GM23338 (cell line): ENCODE measurements at regions not wholly inside any gene's neighbourhood (a gene's known extent, or its start where the extent isn't known, plus 50 kb on each side); places are given as distances from the start of the nearest gene placed in this dataset.

Source experiments
- ATAC-seq: fragments of 200-7000 bp; cut with Tn5 transposase; 3 replicates; pipeline ENCODE4 v1.9.1; 2020
- DNase-seq: peaks from one replicate; pipeline ENCODE4 v3.0.0-alpha.2; 2015; ENCODE audit warnings: low spot score
- H2AFZ ChIP-seq: fragments of 200-600 bp; sonication (generic); 2 replicates; pipeline ENCODE4 v1.8.0; 2016; ENCODE audit warnings: antibody characterized with exemption, mild to moderate bottlenecking, moderate library complexity
- H3F3A ChIP-seq: fragments of 200-600 bp; sonication (generic); replicated peaks from 2 replicates; pipeline ENCODE4 v1.8.0; 2017; ENCODE audit warnings: antibody characterized with exemption, mixed run types, low read depth
- H3K27ac ChIP-seq: fragments of 200-600 bp; sonication (generic); 2 replicates; pipeline ENCODE4 v1.6.1; 2016; ENCODE audit warnings: low read depth
- H3K27me3 ChIP-seq: fragments of 200-600 bp; sonication (generic); 2 replicates; pipeline ENCODE4 v1.8.0; 2016; ENCODE audit warnings: mild to moderate bottlenecking, mixed run types, moderate library complexity; ENCODE audit not compliant: insufficient read depth
- H3K36me3 ChIP-seq: fragments of 200-600 bp; sonication (generic); 2 replicates; pipeline ENCODE4 v1.8.0; 2016; ENCODE audit warnings: mild to moderate bottlenecking; ENCODE audit not compliant: insufficient read depth
- H3K4me1 ChIP-seq: fragments of 200-600 bp; sonication (generic); 2 replicates; pipeline ENCODE4 v1.8.0; 2016; ENCODE audit warnings: mild to moderate bottlenecking, moderate library complexity; ENCODE audit not compliant: insufficient read depth
- H3K4me2 ChIP-seq: fragments of 200-600 bp; sonication (generic); 2 replicates; pipeline ENCODE4 v1.7.1; 2017; ENCODE audit warnings: mixed run types
- H3K4me3 ChIP-seq: fragments of 200-600 bp; sonication (generic); 2 replicates; pipeline ENCODE4 v1.6.1; 2016; ENCODE audit warnings: mixed run types
- H3K79me2 ChIP-seq: fragments of 200-600 bp; sonication (generic); replicated peaks from 2 replicates; pipeline ENCODE4 v1.8.0; 2017; ENCODE audit warnings: mild to moderate bottlenecking; ENCODE audit not compliant: insufficient read depth
- H3K9me2 ChIP-seq: fragments of 200-600 bp; sonication (generic); 2 replicates; pipeline ENCODE4 v1.8.0; 2017; ENCODE audit not compliant: insufficient read depth
- H4K20me1 ChIP-seq: fragments of 200-600 bp; sonication (generic); replicated peaks from 2 replicates; pipeline ENCODE4 v1.8.0; 2017; ENCODE audit warnings: mild to moderate bottlenecking; ENCODE audit not compliant: insufficient read depth
- H3K27ac Mint-ChIP-seq: 2 replicates; pipeline ENCODE4 v1.8.0; 2020; ENCODE audit warnings: inconsistent platforms, mild to moderate bottlenecking, moderate library complexity, mixed read lengths
- H3K27me3 Mint-ChIP-seq: 3 replicates; pipeline ENCODE4 v1.8.0; 2022; ENCODE audit warnings: low read depth, mild to moderate bottlenecking, moderate library complexity, mixed read lengths, inconsistent platforms; ENCODE audit not compliant: insufficient read depth, poor library complexity
- H3K36me3 Mint-ChIP-seq: 3 replicates; pipeline ENCODE4 v1.8.0; 2021; ENCODE audit warnings: low read depth, mild to moderate bottlenecking, inconsistent platforms, moderate library complexity, mixed read lengths
- H3K4me1 Mint-ChIP-seq: 3 replicates; pipeline ENCODE4 v1.8.0; 2020; ENCODE audit warnings: mild to moderate bottlenecking, inconsistent platforms, mixed read lengths
- H3K4me3 Mint-ChIP-seq: 3 replicates; pipeline ENCODE4 v1.8.0; 2021; ENCODE audit warnings: moderate library complexity, mild to moderate bottlenecking, inconsistent platforms, mixed read lengths
- H3K9me3 Mint-ChIP-seq: 3 replicates; pipeline ENCODE4 v1.8.0; 2020; ENCODE audit warnings: moderate library complexity, mild to moderate bottlenecking, inconsistent platforms, mixed read lengths
- CREB1 ChIP-seq: fragments of 250-450 bp; sonication (Bioruptor Pico); IDR thresholded peaks from 2 replicates; pipeline ENCODE4 v1.5.0; 2020; ENCODE audit warnings: low read depth, mild to moderate bottlenecking, moderate library complexity
- EZH2 ChIP-seq: fragments of 200-600 bp; sonication (generic); IDR thresholded peaks from one replicate; pipeline ENCODE4 v1.8.0; 2017; ENCODE audit warnings: antibody characterized with exemption, mild to moderate bottlenecking, low read depth; ENCODE audit not compliant: unreplicated experiment
- EZH2phosphoT487 ChIP-seq: fragments of 200-600 bp; sonication (generic); IDR thresholded peaks from one replicate; pipeline ENCODE4 v1.8.1; 2018; ENCODE audit warnings: antibody characterized with exemption; ENCODE audit not compliant: unreplicated experiment
- JUNB ChIP-seq: IDR thresholded peaks from one replicate; pipeline ENCODE4 v1.6.1; 2016; ENCODE audit warnings: antibody characterized with exemption; ENCODE audit not compliant: unreplicated experiment
- NANOG ChIP-seq: IDR thresholded peaks from 2 replicates; pipeline ENCODE4 v1.6.1; 2016; ENCODE audit warnings: antibody characterized with exemption, borderline replicate concordance
- POLR2AphosphoS5 ChIP-seq: IDR thresholded peaks from 2 replicates; pipeline ENCODE4 v1.6.1; 2016; ENCODE audit warnings: antibody characterized with exemption, low read depth
- STAT1 ChIP-seq: IDR thresholded peaks from one replicate; pipeline ENCODE4 v1.6.1; 2016; ENCODE audit warnings: antibody characterized with exemption; ENCODE audit not compliant: unreplicated experiment
- ZNF331 ChIP-seq: fragments of 250-450 bp; sonication (Bioruptor Pico); IDR thresholded peaks from 2 replicates; pipeline ENCODE4 v1.5.0; 2020; ENCODE audit warnings: low read depth, mild to moderate bottlenecking, moderate library complexity
- TF ChIP-seq, protein P1 (sequence below), 2 experiments: fragments of 200-600 bp in 1 of 2; sonication (generic) in 1 of 2; conservative IDR thresholded peaks; 2 replicates each; pipeline versions ENCODE4 v1.5.1 to v1.6.1; 2016 to 2017; ENCODE audit warnings: antibody characterized with exemption in 2 of 2, low read depth in 2 of 2, mild to moderate bottlenecking in 2 of 2, moderate library complexity in 1 of 2
- TF ChIP-seq, protein P2 (sequence below): IDR thresholded peaks from one replicate; pipeline ENCODE4 v1.6.1; 2018; ENCODE audit warnings: antibody characterized with exemption; ENCODE audit not compliant: unreplicated experiment
- TF ChIP-seq, protein P3 (sequence below): fragments of 250-450 bp; sonication (Bioruptor Pico); IDR thresholded peaks from 2 replicates; pipeline ENCODE4 v1.5.0; 2020; ENCODE audit warnings: mild to moderate bottlenecking, moderate library complexity
- TF ChIP-seq, protein P4 (sequence below): IDR thresholded peaks from 2 replicates; pipeline ENCODE4 v1.6.1; 2016; ENCODE audit warnings: antibody characterized with exemption

DNA sequence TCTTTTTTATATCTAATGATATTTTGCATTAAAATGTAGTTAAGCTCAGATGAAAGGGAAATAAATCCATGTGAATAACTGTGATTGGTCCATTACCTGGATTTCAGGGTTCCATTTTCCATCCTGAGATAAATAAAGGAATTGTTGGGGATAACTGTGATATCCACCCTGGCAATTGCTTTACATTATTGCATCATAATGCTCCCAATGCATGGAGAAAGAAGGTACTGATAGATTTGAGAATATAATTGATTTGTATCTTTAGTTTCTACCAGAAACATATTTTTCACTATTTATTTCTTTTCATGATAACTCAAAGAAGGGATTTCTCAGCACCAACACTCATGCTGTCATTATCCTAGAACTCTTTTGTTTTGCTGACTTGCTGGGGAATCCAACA lies 102.0 kb upstream of the KCNQ5 start:
- Histone ChIP-seq H3K9me2 (no peaks in the 10 kb centered on the region), H4K20me1 (no peaks in the 10 kb centered on the region), H3K36me3 (no peaks in the 10 kb centered on the region), H3K27me3 (no peaks in the 10 kb centered on the region), H3K27ac (no peak overlapping the region), H3K79me2 (no peaks in the 10 kb centered on the region), H3F3A (no peaks in the 10 kb centered on the region), H2AFZ (peak overlapping the region; percentile 69), H3K4me3 (no peak overlapping the region), H3K4me1 (no peaks in the 10 kb centered on the region), H3K4me2 (no peak overlapping the region)
- DNase-seq (no peak), ATAC-seq (no peak)
- Mint-ChIP-seq H3K4me1 (no peaks in the 10 kb centered on the region; the same call in 2 of the 3 replicates), H3K9me3 (no peaks in the 10 kb centered on the region), H3K36me3 (no peaks in the 10 kb centered on the region), H3K27ac (no peak overlapping the region), H3K4me3 (no peak overlapping the region), H3K27me3 (no peaks in the 10 kb centered on the region)
- TF ChIP-seq, protein P1, sequence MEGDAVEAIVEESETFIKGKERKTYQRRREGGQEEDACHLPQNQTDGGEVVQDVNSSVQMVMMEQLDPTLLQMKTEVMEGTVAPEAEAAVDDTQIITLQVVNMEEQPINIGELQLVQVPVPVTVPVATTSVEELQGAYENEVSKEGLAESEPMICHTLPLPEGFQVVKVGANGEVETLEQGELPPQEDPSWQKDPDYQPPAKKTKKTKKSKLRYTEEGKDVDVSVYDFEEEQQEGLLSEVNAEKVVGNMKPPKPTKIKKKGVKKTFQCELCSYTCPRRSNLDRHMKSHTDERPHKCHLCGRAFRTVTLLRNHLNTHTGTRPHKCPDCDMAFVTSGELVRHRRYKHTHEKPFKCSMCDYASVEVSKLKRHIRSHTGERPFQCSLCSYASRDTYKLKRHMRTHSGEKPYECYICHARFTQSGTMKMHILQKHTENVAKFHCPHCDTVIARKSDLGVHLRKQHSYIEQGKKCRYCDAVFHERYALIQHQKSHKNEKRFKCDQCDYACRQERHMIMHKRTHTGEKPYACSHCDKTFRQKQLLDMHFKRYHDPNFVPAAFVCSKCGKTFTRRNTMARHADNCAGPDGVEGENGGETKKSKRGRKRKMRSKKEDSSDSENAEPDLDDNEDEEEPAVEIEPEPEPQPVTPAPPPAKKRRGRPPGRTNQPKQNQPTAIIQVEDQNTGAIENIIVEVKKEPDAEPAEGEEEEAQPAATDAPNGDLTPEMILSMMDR (conservative IDR thresholded peaks at IDR 0.05; ENCODE audit: low read depth in 2 of 2): no peak
- TF ChIP-seq POLR2AphosphoS5 (no peak), JUNB (no peak), EZH2 (no peak), NANOG (no peak), CREB1 (CRISPR knock-in tag) (no peak), ZNF331 (CRISPR knock-in tag) (no peak), STAT1 (no peak), EZH2phosphoT487 (no peak)
- TF ChIP-seq, protein P2, sequence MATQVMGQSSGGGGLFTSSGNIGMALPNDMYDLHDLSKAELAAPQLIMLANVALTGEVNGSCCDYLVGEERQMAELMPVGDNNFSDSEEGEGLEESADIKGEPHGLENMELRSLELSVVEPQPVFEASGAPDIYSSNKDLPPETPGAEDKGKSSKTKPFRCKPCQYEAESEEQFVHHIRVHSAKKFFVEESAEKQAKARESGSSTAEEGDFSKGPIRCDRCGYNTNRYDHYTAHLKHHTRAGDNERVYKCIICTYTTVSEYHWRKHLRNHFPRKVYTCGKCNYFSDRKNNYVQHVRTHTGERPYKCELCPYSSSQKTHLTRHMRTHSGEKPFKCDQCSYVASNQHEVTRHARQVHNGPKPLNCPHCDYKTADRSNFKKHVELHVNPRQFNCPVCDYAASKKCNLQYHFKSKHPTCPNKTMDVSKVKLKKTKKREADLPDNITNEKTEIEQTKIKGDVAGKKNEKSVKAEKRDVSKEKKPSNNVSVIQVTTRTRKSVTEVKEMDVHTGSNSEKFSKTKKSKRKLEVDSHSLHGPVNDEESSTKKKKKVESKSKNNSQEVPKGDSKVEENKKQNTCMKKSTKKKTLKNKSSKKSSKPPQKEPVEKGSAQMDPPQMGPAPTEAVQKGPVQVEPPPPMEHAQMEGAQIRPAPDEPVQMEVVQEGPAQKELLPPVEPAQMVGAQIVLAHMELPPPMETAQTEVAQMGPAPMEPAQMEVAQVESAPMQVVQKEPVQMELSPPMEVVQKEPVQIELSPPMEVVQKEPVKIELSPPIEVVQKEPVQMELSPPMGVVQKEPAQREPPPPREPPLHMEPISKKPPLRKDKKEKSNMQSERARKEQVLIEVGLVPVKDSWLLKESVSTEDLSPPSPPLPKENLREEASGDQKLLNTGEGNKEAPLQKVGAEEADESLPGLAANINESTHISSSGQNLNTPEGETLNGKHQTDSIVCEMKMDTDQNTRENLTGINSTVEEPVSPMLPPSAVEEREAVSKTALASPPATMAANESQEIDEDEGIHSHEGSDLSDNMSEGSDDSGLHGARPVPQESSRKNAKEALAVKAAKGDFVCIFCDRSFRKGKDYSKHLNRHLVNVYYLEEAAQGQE: no peak
- TF ChIP-seq, protein P3, sequence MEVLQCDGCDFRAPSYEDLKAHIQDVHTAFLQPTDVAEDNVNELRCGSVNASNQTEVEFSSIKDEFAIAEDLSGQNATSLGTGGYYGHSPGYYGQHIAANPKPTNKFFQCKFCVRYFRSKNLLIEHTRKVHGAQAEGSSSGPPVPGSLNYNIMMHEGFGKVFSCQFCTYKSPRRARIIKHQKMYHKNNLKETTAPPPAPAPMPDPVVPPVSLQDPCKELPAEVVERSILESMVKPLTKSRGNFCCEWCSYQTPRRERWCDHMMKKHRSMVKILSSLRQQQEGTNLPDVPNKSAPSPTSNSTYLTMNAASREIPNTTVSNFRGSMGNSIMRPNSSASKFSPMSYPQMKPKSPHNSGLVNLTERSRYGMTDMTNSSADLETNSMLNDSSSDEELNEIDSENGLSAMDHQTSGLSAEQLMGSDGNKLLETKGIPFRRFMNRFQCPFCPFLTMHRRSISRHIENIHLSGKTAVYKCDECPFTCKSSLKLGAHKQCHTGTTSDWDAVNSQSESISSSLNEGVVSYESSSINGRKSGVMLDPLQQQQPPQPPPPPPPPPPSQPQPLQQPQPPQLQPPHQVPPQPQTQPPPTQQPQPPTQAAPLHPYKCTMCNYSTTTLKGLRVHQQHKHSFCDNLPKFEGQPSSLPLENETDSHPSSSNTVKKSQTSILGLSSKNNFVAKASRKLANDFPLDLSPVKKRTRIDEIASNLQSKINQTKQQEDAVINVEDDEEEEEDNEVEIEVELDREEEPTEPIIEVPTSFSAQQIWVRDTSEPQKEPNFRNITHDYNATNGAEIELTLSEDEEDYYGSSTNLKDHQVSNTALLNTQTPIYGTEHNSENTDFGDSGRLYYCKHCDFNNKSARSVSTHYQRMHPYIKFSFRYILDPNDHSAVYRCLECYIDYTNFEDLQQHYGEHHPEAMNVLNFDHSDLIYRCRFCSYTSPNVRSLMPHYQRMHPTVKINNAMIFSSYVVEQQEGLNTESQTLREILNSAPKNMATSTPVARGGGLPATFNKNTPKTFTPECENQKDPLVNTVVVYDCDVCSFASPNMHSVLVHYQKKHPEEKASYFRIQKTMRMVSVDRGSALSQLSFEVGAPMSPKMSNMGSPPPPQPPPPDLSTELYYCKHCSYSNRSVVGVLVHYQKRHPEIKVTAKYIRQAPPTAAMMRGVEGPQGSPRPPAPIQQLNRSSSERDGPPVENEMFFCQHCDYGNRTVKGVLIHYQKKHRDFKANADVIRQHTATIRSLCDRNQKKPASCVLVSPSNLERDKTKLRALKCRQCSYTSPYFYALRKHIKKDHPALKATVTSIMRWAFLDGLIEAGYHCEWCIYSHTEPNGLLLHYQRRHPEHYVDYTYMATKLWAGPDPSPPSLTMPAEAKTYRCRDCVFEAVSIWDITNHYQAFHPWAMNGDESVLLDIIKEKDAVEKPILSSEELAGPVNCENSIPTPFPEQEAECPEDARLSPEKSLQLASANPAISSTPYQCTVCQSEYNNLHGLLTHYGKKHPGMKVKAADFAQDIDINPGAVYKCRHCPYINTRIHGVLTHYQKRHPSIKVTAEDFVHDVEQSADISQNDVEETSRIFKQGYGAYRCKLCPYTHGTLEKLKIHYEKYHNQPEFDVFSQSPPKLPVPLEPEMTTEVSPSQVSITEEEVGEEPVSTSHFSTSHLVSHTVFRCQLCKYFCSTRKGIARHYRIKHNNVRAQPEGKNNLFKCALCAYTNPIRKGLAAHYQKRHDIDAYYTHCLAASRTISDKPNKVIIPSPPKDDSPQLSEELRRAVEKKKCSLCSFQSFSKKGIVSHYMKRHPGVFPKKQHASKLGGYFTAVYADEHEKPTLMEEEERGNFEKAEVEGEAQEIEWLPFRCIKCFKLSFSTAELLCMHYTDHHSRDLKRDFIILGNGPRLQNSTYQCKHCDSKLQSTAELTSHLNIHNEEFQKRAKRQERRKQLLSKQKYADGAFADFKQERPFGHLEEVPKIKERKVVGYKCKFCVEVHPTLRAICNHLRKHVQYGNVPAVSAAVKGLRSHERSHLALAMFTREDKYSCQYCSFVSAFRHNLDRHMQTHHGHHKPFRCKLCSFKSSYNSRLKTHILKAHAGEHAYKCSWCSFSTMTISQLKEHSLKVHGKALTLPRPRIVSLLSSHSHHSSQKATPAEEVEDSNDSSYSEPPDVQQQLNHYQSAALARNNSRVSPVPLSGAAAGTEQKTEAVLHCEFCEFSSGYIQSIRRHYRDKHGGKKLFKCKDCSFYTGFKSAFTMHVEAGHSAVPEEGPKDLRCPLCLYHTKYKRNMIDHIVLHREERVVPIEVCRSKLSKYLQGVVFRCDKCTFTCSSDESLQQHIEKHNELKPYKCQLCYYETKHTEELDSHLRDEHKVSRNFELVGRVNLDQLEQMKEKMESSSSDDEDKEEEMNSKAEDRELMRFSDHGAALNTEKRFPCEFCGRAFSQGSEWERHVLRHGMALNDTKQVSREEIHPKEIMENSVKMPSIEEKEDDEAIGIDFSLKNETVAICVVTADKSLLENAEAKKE (CRISPR knock-in tag): no peak
- TF ChIP-seq, protein P4, sequence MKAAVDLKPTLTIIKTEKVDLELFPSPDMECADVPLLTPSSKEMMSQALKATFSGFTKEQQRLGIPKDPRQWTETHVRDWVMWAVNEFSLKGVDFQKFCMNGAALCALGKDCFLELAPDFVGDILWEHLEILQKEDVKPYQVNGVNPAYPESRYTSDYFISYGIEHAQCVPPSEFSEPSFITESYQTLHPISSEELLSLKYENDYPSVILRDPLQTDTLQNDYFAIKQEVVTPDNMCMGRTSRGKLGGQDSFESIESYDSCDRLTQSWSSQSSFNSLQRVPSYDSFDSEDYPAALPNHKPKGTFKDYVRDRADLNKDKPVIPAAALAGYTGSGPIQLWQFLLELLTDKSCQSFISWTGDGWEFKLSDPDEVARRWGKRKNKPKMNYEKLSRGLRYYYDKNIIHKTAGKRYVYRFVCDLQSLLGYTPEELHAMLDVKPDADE: no peak
